ENCODE measurements at regions not wholly inside any gene's neighbourhood (a gene's known extent, or its start where the extent isn't known, plus 50 kb on each side); places are given as distances from the start of the nearest gene placed in this dataset.

- H3K27ac ChIP-seq (ENCODE audit: low read length in 2 of 2) = no peak overlapping the region
- no peak for DNase-seq
- H3K9me3 ChIP-seq (ENCODE audit: control extremely low read depth in 1 of 3, control insufficient read depth in 2 of 3, insufficient read depth in 1 of 3, low read length in 2 of 3) = no peaks in the 10 kb centered on the region
- H3K27me3 ChIP-seq (replicated peaks in 1 of 4; ENCODE audit: control extremely low read depth in 1 of 4, control insufficient read depth in 3 of 4, insufficient read depth in 4 of 4, low read length in 3 of 4) = peaks cover 0 to 13% (median 0%) of the 10 kb centered on the region in 4 experiments
- CTCF ChIA-PET = no interaction called here
- Mint-ChIP-seq H3K9me3 (ENCODE audit: insufficient read depth) (peaks cover 6% of the 10 kb centered on the region), H3K27ac (no peak overlapping the region), H3K4me1 (no peaks in the 10 kb centered on the region), H3K27me3 (peaks cover 24% of the 10 kb centered on the region), H3K4me3 (no peak overlapping the region)
- no peak overlapping the region for H3K4me3 ChIP-seq (ENCODE audit: control extremely low read depth in 1 of 5, extremely low read depth in 1 of 5, insufficient read depth in 1 of 5, low read depth in 2 of 5, low read length in 4 of 5)
- H3K4me2 ChIP-seq (replicated peaks; ENCODE audit: low read depth, low read length, poor library complexity, severe bottlenecking) = no peak overlapping the region
- no peak overlapping the region for H3K9ac ChIP-seq (ENCODE audit: low read length)
- intact Hi-C loops (cut with micrococcal nuclease) = no loop called here
- no peaks in the 10 kb centered on the region for H4K20me1 ChIP-seq (ENCODE audit: control insufficient read depth, insufficient read depth, low read length, poor library complexity, severe bottlenecking)
- no CpG with 5 or more reads among the region's 3 CpGs for WGBS (ENCODE audit: insufficient coverage)
- no peak for ATAC-seq (ENCODE audit: low read depth)
- H3K4me1 ChIP-seq (ENCODE audit: control insufficient read depth in 2 of 2, insufficient read depth in 2 of 2, low read length in 2 of 2) = no peaks in the 10 kb centered on the region
- no peaks in the 10 kb centered on the region for H3K79me2 ChIP-seq (ENCODE audit: control insufficient read depth, insufficient read depth, low read length)
- no peak overlapping the region for H2AFZ ChIP-seq (ENCODE audit: insufficient read depth, low read depth, low read length, poor library complexity, severe bottlenecking)
- no peak for TF ChIP-seq CTCF (IDR thresholded peaks at IDR 0.05)
- no peak for TF ChIP-seq EZH2 (IDR thresholded peaks at IDR 0.05; ENCODE audit: borderline replicate concordance, insufficient read depth, low read depth, low read length, poor library complexity, severe bottlenecking)
- POLR2A ChIA-PET = no interaction called here
- no peaks in the 10 kb centered on the region for H3K36me3 ChIP-seq (replicated peaks in 1 of 2; ENCODE audit: control extremely low read depth in 1 of 2, control insufficient read depth in 1 of 2, extremely low read depth in 1 of 2, insufficient read depth in 2 of 2, low read length in 1 of 2)
Observed at GRCh38 chr2:217669831-217670230, 333.0 kb downstream of the TNS1 start.

GRCh38 chr2:217667512-217667911 lies 335.3 kb downstream of the TNS1 start:
- no peak overlapping the region for H3K27ac ChIP-seq (ENCODE audit: low read length in 2 of 2)
- ATAC-seq (ENCODE audit: low read depth) (no peak), DNase-seq (no peak)
- ChIA-PET CTCF (no interaction called here), POLR2A (no interaction called here)
- no peak overlapping the region for H3K4me3 ChIP-seq (ENCODE audit: control extremely low read depth in 1 of 5, extremely low read depth in 1 of 5, insufficient read depth in 1 of 5, low read depth in 2 of 5, low read length in 4 of 5)
- no peaks in the 10 kb centered on the region for H3K79me2 ChIP-seq (ENCODE audit: control insufficient read depth, insufficient read depth, low read length)
- Mint-ChIP-seq H3K27ac (no peak overlapping the region), H3K4me3 (no peak overlapping the region), H3K27me3 (peaks cover 39% of the 10 kb centered on the region), H3K9me3 (ENCODE audit: insufficient read depth) (no peaks in the 10 kb centered on the region), H3K4me1 (no peaks in the 10 kb centered on the region)
- no peaks in the 10 kb centered on the region for H4K20me1 ChIP-seq (ENCODE audit: control insufficient read depth, insufficient read depth, low read length, poor library complexity, severe bottlenecking)
- peaks cover 0 to 13% (median 0%) of the 10 kb centered on the region in 4 experiments for H3K27me3 ChIP-seq (replicated peaks in 1 of 4; ENCODE audit: control extremely low read depth in 1 of 4, control insufficient read depth in 3 of 4, insufficient read depth in 4 of 4, low read length in 3 of 4)
- no peak overlapping the region for H3K9ac ChIP-seq (ENCODE audit: low read length)
- H3K4me2 ChIP-seq (replicated peaks; ENCODE audit: low read depth, low read length, poor library complexity, severe bottlenecking) = no peak overlapping the region
- intact Hi-C loops (cut with micrococcal nuclease) = no loop called here
- WGBS (ENCODE audit: insufficient coverage) = 80% methylated on average over 2 of the region's 3 CpGs
- TF ChIP-seq CTCF (IDR thresholded peaks at IDR 0.05) (no peak), EZH2 (IDR thresholded peaks at IDR 0.05; ENCODE audit: borderline replicate concordance, insufficient read depth, low read depth, low read length, poor library complexity, severe bottlenecking) (no peak)
- no peaks in the 10 kb centered on the region for H3K36me3 ChIP-seq (replicated peaks in 1 of 2; ENCODE audit: control extremely low read depth in 1 of 2, control insufficient read depth in 1 of 2, extremely low read depth in 1 of 2, insufficient read depth in 2 of 2, low read length in 1 of 2)
- no peak overlapping the region for H2AFZ ChIP-seq (ENCODE audit: insufficient read depth, low read depth, low read length, poor library complexity, severe bottlenecking)
- H3K4me1 ChIP-seq (ENCODE audit: control insufficient read depth in 2 of 2, insufficient read depth in 2 of 2, low read length in 2 of 2) = no peaks in the 10 kb centered on the region
- H3K9me3 ChIP-seq (ENCODE audit: control extremely low read depth in 1 of 3, control insufficient read depth in 2 of 3, insufficient read depth in 1 of 3, low read length in 2 of 3) = no peaks in the 10 kb centered on the region
